ENCODE measurements at regions not wholly inside any gene's neighbourhood (a gene's known extent, or its start where the extent isn't known, plus 50 kb on each side); places are given as distances from the start of the nearest gene placed in this dataset.
"Not testable (repeated sequence)": the region's sequence is repeated elsewhere in the genome, so short reads cannot be mapped to it uniquely, and the experiment has no call there.

DNA sequence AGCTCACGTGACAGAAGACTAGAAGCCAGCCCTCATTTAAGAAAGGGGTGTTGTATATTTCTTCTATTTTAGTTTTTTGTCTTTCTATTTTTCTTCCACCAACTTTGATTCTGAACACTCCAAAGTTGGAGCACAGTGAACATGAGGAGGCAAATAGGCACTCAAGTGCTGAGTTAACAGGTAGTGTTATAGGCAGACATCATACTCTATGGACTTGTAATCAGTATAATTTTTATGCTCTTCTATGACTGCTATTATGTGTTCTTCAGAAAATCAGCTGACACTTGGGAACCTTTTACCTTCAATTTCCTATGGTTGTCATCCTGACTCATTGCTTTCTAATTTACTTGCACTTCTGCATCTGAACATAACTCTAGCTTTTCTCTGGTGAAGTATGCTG is 396.3 kb upstream of the EYS start:
- no peaks in the 10 kb centered on the region for H3K36me3 ChIP-seq (ENCODE audit: control insufficient read depth in 2 of 2, insufficient read depth in 2 of 2, low read length in 1 of 2)
- H3K4me3 ChIP-seq (ENCODE audit: low read depth in 1 of 2, low read length in 2 of 2): no peak overlapping the region
- H3K4me1 ChIP-seq (ENCODE audit: control insufficient read depth in 2 of 2, insufficient read depth in 2 of 2, low read length in 1 of 2): no peaks in the 10 kb centered on the region
- H3K27ac ChIP-seq (ENCODE audit: low read depth in 2 of 2, low read length in 1 of 2): no peak overlapping the region
- H3K27me3 ChIP-seq (ENCODE audit: control insufficient read depth in 1 of 2, insufficient read depth in 2 of 2, low read length in 2 of 2): no peaks in the 10 kb centered on the region
- peaks cover 0 to 2% of the 10 kb centered on the region in 2 donors for H3K9me3 ChIP-seq (ENCODE audit: control insufficient read depth in 2 of 2, insufficient read depth in 1 of 2, low read depth in 1 of 2, low read length in 1 of 2)
- WGBS, 2 donors: 79 to 84% methylated on average over 1 of the region's 1 CpG

DNA sequence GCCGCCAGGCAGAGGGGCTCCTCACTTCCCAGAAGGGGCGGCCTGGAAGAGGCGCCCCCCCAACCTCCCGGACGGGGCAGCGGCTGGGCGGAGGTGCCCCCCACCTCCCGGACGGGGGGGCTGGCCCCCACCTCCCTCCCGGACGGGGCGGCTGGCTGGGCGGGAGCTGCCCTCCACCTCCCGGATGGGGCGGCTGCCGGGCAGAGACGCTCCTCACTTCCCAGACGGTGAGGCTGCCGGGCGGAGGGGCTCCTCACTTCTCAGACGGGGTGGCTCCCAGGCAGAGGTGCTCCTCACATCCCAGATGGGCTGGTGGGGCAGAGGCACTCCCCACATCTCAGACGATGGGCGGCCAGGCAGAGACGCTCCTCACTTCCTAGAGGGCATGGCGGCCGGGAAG is 389.7 kb upstream of the EYS start:
- peaks cover 0 to 2% of the 10 kb centered on the region in 2 donors for H3K9me3 ChIP-seq (ENCODE audit: control insufficient read depth in 2 of 2, insufficient read depth in 1 of 2, low read depth in 1 of 2, low read length in 1 of 2)
- no peaks in the 10 kb centered on the region for H3K27me3 ChIP-seq (ENCODE audit: control insufficient read depth in 1 of 2, insufficient read depth in 2 of 2, low read length in 2 of 2)
- WGBS, 2 donors: 94 to 95% methylated on average over 26 of the region's 26 CpGs
- no peak overlapping the region for H3K4me3 ChIP-seq (ENCODE audit: low read depth in 1 of 2, low read length in 2 of 2)
- H3K4me1 ChIP-seq (ENCODE audit: control insufficient read depth in 2 of 2, insufficient read depth in 2 of 2, low read length in 1 of 2): no peaks in the 10 kb centered on the region
- no peaks in the 10 kb centered on the region for H3K36me3 ChIP-seq (ENCODE audit: control insufficient read depth in 2 of 2, insufficient read depth in 2 of 2, low read length in 1 of 2)
- no peak overlapping the region for H3K27ac ChIP-seq (ENCODE audit: low read depth in 2 of 2, low read length in 1 of 2)

DNA sequence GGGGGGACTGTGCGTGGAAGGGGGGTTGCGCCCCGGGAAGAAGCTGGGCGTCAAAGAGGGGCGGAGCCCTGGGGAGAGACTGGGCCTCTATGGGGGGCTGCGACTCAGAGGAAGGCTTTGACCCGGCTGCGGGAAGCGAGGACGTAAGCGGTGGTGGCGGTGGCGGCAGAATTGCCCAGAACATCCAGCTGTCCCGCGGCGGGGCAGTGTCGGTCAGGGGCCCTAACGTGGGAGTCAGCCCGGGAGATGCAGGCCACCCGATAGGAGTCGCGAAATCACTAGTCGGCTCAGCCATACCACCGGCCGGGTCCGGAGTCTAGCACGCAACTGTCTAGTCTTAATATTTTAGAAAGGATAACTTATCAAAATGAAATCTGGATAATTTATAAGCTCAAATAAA is 387.6 kb upstream of the EYS start:
- WGBS, 2 donors: 96 to 97% methylated on average over 27 of the region's 27 CpGs
- Histone ChIP-seq H3K27me3 (ENCODE audit: control insufficient read depth in 1 of 2, insufficient read depth in 2 of 2, low read length in 2 of 2) (no peaks in the 10 kb centered on the region), H3K4me3 (ENCODE audit: low read depth in 1 of 2, low read length in 2 of 2) (no peak overlapping the region), H3K27ac (ENCODE audit: low read depth in 2 of 2, low read length in 1 of 2) (no peak overlapping the region), H3K4me1 (ENCODE audit: control insufficient read depth in 2 of 2, insufficient read depth in 2 of 2, low read length in 1 of 2) (no peaks in the 10 kb centered on the region), H3K9me3 (ENCODE audit: control insufficient read depth in 2 of 2, insufficient read depth in 1 of 2, low read depth in 1 of 2, low read length in 1 of 2) (peaks cover 0 to under 1% of the 10 kb centered on the region in 2 donors), H3K36me3 (ENCODE audit: control insufficient read depth in 2 of 2, insufficient read depth in 2 of 2, low read length in 1 of 2) (no peaks in the 10 kb centered on the region)

DNA sequence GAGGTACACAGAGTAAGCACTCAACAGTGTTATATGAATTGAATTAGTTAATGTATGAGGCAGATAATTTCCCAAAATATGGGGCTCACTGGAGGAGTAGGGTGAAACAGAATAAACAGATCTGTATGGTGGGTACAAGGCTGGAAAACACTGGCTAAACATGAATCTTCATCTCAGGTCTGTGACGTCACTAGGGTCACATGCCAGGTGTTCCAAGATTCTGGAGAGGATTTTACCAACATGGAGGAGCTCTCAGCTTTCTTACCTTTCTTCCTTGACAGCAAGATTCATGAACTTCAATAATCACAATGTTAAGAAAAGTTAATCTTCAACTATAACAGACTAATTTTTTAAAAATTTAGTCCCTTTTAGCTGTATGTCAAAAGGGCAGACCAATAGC is 385.3 kb upstream of the EYS start:
- WGBS, 2 donors: 40 to 59% methylated on average over 1 of the region's 1 CpG
- not testable (repeated sequence) for H3K4me1 ChIP-seq (ENCODE audit: control insufficient read depth in 2 of 2, insufficient read depth in 2 of 2, low read length in 1 of 2); H3K27me3 ChIP-seq (ENCODE audit: control insufficient read depth in 1 of 2, insufficient read depth in 2 of 2, low read length in 2 of 2); H3K36me3 ChIP-seq (ENCODE audit: control insufficient read depth in 2 of 2, insufficient read depth in 2 of 2, low read length in 1 of 2); H3K9me3 ChIP-seq (ENCODE audit: control insufficient read depth in 2 of 2, insufficient read depth in 1 of 2, low read depth in 1 of 2, low read length in 1 of 2); H3K4me3 ChIP-seq (ENCODE audit: low read depth in 1 of 2, low read length in 2 of 2); H3K27ac ChIP-seq (ENCODE audit: low read depth in 2 of 2, low read length in 1 of 2)

DNA sequence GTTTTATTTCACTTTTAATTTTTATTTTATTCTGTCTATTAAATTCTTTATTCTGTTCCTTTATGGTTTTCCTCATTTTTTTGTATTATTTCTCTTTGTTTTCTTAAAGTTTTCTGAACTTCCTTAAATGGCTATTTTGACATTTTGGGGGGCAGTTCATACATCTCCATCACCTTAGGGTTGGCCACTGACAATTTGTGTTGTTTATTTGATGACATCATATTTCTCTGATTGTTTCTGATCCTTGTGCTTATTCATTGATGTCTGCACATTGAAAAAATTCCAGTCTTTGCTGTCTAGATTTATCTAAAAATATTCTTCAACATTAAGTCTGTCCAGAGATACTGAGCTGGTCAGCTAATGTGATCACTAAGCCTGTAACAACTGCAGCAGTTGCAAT is 379.5 kb upstream of the EYS start:
- H3K9me3 ChIP-seq (ENCODE audit: control insufficient read depth in 2 of 2, insufficient read depth in 1 of 2, low read depth in 1 of 2, low read length in 1 of 2): peaks cover 11 to 14% of the 10 kb centered on the region in 2 donors
- H3K4me1 ChIP-seq (ENCODE audit: control insufficient read depth in 2 of 2, insufficient read depth in 2 of 2, low read length in 1 of 2): no peaks in the 10 kb centered on the region
- no peak overlapping the region for H3K4me3 ChIP-seq (ENCODE audit: low read depth in 1 of 2, low read length in 2 of 2)
- no peaks in the 10 kb centered on the region for H3K36me3 ChIP-seq (ENCODE audit: control insufficient read depth in 2 of 2, insufficient read depth in 2 of 2, low read length in 1 of 2)
- no peak overlapping the region for H3K27ac ChIP-seq (ENCODE audit: low read depth in 2 of 2, low read length in 1 of 2)
- no peaks in the 10 kb centered on the region for H3K27me3 ChIP-seq (ENCODE audit: control insufficient read depth in 1 of 2, insufficient read depth in 2 of 2, low read length in 2 of 2)

DNA sequence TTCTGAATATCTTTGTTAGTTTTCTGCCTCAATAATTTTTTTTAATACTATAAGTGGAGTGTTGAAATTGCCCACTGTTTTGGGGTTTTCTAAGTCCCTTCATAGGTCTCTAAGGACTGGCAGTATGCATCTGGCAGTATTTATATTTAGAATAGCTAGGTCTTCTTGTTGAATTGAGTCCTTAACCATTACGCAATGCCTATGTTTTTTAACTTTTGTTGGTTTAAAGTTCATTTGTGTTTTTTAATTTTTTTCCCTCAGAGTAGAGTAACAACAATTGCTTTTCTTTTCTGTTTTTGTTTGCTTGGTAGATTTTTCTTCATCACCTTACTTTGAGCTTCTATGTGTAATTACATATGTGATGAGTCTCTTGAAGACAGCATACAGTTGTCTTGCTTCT is 375.9 kb upstream of the EYS start:
- WGBS, 2 donors: 83 to 85% methylated on average over 1 of the region's 1 CpG
- H3K36me3 ChIP-seq (ENCODE audit: control insufficient read depth in 2 of 2, insufficient read depth in 2 of 2, low read length in 1 of 2): no peaks in the 10 kb centered on the region
- H3K4me1 ChIP-seq (ENCODE audit: control insufficient read depth in 2 of 2, insufficient read depth in 2 of 2, low read length in 1 of 2): no peaks in the 10 kb centered on the region
- no peak overlapping the region for H3K4me3 ChIP-seq (ENCODE audit: low read depth in 1 of 2, low read length in 2 of 2)
- H3K27ac ChIP-seq (ENCODE audit: low read depth in 2 of 2, low read length in 1 of 2): no peak overlapping the region
- no peaks in the 10 kb centered on the region for H3K27me3 ChIP-seq (ENCODE audit: control insufficient read depth in 1 of 2, insufficient read depth in 2 of 2, low read length in 2 of 2)
- peaks cover 9 to 14% of the 10 kb centered on the region in 2 donors for H3K9me3 ChIP-seq (ENCODE audit: control insufficient read depth in 2 of 2, insufficient read depth in 1 of 2, low read depth in 1 of 2, low read length in 1 of 2)

DNA sequence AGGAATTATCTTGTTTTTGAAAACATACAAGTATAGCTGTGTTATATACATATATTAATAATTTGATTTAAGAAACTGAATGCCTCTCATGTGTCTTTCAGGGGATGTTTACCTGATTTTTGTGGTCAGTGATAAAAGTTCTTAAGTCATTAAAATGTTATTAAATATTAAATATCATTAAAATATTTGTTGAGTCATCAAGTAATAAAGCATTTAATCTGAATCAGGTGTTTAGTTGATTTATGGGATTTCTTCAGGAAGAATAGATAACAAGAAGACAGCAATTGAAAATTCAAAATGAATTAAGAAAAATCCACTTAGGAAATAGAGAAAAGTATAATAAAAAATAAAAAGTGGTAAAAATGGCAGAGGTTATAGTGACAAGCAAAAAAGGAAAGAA is 361.9 kb upstream of the EYS start:
- no peak overlapping the region for H3K27ac ChIP-seq (ENCODE audit: low read depth in 2 of 2, low read length in 1 of 2)
- H3K27me3 ChIP-seq (ENCODE audit: control insufficient read depth in 1 of 2, insufficient read depth in 2 of 2, low read length in 2 of 2): no peaks in the 10 kb centered on the region
- H3K36me3 ChIP-seq (ENCODE audit: control insufficient read depth in 2 of 2, insufficient read depth in 2 of 2, low read length in 1 of 2): no peaks in the 10 kb centered on the region
- H3K4me1 ChIP-seq (ENCODE audit: control insufficient read depth in 2 of 2, insufficient read depth in 2 of 2, low read length in 1 of 2): no peaks in the 10 kb centered on the region
- no peak overlapping the region for H3K4me3 ChIP-seq (ENCODE audit: low read depth in 1 of 2, low read length in 2 of 2)
- no peaks in the 10 kb centered on the region for H3K9me3 ChIP-seq (ENCODE audit: control insufficient read depth in 2 of 2, insufficient read depth in 1 of 2, low read depth in 1 of 2, low read length in 1 of 2)

DNA sequence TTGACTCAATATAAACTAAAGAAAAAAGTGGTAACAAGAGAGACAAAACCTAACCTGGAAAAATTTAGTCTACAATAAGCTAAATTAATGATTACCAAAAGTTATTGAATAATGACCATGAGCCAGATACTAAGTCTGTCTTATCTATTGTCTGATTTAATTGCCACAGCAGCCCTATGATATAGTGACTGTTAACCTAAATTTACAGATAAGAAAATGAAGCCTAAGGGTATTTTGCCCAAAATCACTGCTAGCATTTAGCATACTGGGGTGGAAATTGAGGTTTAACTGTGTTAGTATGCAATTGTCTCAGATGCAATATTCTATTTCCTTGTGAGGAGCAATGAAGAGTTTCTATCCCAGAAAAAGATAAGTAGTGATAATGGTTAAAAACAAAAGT is 361.0 kb upstream of the EYS start:
- no peaks in the 10 kb centered on the region for H3K9me3 ChIP-seq (ENCODE audit: control insufficient read depth in 2 of 2, insufficient read depth in 1 of 2, low read depth in 1 of 2, low read length in 1 of 2)

DNA sequence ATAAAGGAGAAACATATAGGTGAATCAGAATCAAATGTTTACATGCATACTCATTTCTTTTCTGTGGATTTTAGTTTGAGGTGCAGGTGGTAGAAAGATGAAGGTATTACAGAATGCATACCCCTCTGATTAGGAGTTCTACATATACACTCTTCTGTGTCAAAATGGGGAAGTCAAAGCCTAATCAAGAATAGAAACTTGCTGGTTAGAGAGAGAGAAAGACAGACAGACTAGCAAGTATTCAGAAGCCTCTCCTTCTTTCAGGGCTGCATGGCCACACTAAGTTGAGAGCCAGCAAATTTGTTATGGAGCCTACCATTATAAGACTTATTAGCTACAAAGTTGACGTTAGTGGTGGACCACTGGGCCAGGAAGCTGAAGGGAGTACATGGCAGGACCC is 358.3 kb upstream of the EYS start:
- H3K27me3 ChIP-seq (ENCODE audit: control insufficient read depth in 1 of 2, insufficient read depth in 2 of 2, low read length in 2 of 2): no peaks in the 10 kb centered on the region
- H3K27ac ChIP-seq (ENCODE audit: low read depth in 2 of 2, low read length in 1 of 2): no peak overlapping the region
- no peak overlapping the region for H3K4me3 ChIP-seq (ENCODE audit: low read depth in 1 of 2, low read length in 2 of 2)
- no peaks in the 10 kb centered on the region for H3K4me1 ChIP-seq (ENCODE audit: control insufficient read depth in 2 of 2, insufficient read depth in 2 of 2, low read length in 1 of 2)
- no peaks in the 10 kb centered on the region for H3K36me3 ChIP-seq (ENCODE audit: control insufficient read depth in 2 of 2, insufficient read depth in 2 of 2, low read length in 1 of 2)
- H3K9me3 ChIP-seq (ENCODE audit: control insufficient read depth in 2 of 2, insufficient read depth in 1 of 2, low read depth in 1 of 2, low read length in 1 of 2): no peaks in the 10 kb centered on the region
- WGBS, 2 donors: 76 to 100% methylated on average over 1 of the region's 1 CpG

More for the DNA sequence above, 361.0 kb upstream of the EYS start:
- no peak overlapping the region for H3K4me3 ChIP-seq (ENCODE audit: low read depth in 1 of 2, low read length in 2 of 2)
- no peaks in the 10 kb centered on the region for H3K27me3 ChIP-seq (ENCODE audit: control insufficient read depth in 1 of 2, insufficient read depth in 2 of 2, low read length in 2 of 2)
- no peaks in the 10 kb centered on the region for H3K36me3 ChIP-seq (ENCODE audit: control insufficient read depth in 2 of 2, insufficient read depth in 2 of 2, low read length in 1 of 2)
- H3K27ac ChIP-seq (ENCODE audit: low read depth in 2 of 2, low read length in 1 of 2): no peak overlapping the region
- H3K4me1 ChIP-seq (ENCODE audit: control insufficient read depth in 2 of 2, insufficient read depth in 2 of 2, low read length in 1 of 2): no peaks in the 10 kb centered on the region

DNA sequence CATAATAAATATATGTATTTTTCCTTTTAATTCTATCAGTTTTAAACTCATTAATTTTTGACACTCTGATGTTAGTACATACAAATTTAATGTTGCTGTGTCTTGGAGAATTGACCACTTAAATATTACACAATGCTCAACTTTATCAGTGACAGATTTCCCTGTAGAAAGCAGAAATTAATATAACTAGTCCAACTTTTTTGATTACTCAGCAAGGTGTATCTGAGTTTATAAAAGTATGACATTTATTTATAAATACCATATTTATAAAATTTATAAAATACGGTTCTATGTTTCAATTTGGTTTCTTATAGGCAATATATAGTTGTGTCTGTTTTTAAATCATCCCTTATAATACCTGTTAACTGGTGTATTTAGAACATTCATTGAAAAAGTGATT is 350.0 kb upstream of the EYS start:
- Histone ChIP-seq H3K9me3 (ENCODE audit: control insufficient read depth in 2 of 2, insufficient read depth in 1 of 2, low read depth in 1 of 2, low read length in 1 of 2) (no peaks in the 10 kb centered on the region), H3K4me1 (ENCODE audit: control insufficient read depth in 2 of 2, insufficient read depth in 2 of 2, low read length in 1 of 2) (no peaks in the 10 kb centered on the region), H3K4me3 (ENCODE audit: low read depth in 1 of 2, low read length in 2 of 2) (no peak overlapping the region), H3K27me3 (ENCODE audit: control insufficient read depth in 1 of 2, insufficient read depth in 2 of 2, low read length in 2 of 2) (no peaks in the 10 kb centered on the region), H3K36me3 (ENCODE audit: control insufficient read depth in 2 of 2, insufficient read depth in 2 of 2, low read length in 1 of 2) (no peaks in the 10 kb centered on the region), H3K27ac (ENCODE audit: low read depth in 2 of 2, low read length in 1 of 2) (no peak overlapping the region)
- 83 to 85% methylated on average over 1 of the region's 1 CpG for WGBS, 2 donors

Measured in esophagus (tissue), 2 donors.